GM21526 (cell line): ENCODE measurements at regions not wholly inside any gene's neighbourhood (a gene's known extent, or its start where the extent isn't known, plus 50 kb on each side); places are given as distances from the start of the nearest gene placed in this dataset.
"Not testable (repeated sequence)": the region's sequence is repeated elsewhere in the genome, so short reads cannot be mapped to it uniquely, and the experiment has no call there.

Source experiments
- ATAC-seq: cut with Tn5 transposase; IDR thresholded peaks from one replicate; pipeline ENCODE4 v1.9.1; 2021; ENCODE audit warnings: moderate library complexity; ENCODE audit not compliant: unreplicated experiment, low FRiP score

DNA sequence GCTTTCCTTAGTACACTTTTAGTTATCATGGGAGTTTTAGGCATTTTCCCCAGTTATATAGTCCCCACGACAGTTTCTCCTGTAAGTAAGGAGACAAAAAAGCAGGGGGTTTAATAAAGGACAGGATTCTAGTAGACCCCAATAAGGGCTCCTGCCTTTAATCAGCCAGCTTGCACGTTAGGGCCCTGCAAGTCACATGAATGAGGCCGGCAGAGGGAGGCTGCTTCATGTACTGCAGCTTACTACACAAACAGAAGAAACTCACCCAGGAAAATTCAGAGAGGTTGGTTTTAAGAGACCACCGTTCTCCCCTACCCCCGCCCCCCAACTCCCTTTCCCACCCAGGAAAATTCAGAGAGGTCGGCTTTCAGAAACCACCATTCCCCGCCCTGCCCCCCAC, 229.7 kb upstream of the MOCS1 start:
- ATAC-seq = no peak

DNA sequence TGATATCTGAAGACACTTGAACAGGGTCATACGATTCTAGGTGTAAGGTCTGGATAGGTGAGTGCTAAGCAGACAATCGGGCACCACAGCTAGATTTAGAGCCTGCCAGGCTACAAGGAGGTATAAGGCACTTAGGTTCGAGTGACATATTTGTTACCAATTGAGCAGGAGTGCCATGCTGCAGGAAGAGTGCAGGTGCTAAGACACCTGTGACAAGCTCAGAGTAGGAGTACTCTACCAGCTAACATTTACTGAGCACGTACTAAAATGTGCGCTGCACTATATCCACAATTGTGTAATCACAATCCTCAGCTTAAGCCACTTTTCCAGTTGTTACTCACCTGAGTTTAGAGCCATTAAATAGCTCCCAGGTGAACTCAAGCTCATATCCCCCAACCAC, 227.8 kb upstream of the MOCS1 start:
- no peak for ATAC-seq

DNA sequence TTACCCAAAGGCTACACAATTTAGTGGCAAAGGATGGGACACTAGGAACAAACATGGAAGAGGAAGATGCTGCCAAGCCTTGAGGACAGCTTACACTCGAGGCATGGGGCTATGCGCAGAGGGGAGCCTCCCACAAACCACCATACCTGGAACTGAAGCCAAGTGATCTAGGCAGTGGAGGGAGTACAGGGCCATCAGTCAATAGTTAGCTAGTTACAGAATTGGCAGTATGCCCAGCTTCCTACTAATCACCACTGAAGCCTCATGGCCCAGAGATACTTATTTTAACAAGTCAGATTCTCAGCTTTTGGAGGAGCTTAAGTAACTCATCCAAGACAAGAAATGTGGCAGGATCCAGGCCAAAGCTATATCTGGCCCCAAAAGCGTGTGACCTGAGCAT, 226.6 kb upstream of the MOCS1 start:
- ATAC-seq = no peak

DNA sequence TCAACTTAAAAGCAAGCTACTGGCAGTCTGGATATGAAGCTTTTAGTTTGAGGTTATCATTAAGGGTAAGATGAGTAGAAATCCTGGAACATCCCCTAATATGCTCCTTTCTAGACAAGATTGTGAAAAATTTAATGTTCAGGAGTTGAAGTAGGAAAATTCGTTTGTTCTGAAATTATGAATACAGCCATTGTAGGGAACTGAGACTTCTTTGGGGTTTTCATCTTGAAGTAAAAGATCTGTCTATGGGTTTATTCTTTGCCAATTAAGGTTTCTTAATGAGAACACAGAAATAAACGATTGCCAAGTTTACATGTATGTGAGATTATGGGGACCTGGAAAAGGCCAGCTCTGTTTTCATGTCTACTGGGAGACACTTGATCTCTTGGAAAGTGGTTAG, 225.6 kb upstream of the MOCS1 start:
- no peak for ATAC-seq

DNA sequence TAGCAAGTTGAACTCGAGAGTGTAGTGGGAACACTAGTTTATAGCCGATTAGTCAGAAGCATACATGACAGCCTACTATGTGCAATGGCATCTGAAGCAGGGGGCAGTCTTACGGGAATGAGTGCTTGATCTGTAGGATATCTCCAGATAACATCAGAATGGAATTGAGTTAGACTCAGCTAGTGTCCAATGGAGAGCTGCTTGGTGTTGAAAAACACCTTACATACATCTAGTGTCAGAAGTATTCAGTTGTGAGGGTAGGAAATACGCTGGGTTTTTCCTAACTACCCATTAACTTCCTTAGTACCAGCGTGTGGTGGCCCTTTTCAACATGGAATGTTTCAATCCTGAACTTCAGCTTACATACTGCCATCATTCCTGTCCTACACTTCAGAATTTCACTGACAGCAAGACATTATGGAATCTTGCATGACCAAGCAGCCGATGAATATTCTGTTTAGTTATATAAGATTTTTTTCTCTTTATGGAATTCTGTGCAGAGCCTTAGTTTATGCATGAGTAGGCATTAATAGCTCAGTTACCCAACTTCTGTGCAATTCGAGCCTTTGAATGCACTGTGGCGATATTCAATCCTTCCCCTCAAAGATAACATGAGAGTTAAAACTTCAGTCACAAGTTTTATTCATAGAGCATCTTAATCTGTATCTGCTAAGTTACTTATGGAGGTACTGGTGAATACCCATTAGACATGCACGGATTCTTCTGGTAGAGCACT, 218.6 kb upstream of the MOCS1 start:
- ATAC-seq = no peak

DNA sequence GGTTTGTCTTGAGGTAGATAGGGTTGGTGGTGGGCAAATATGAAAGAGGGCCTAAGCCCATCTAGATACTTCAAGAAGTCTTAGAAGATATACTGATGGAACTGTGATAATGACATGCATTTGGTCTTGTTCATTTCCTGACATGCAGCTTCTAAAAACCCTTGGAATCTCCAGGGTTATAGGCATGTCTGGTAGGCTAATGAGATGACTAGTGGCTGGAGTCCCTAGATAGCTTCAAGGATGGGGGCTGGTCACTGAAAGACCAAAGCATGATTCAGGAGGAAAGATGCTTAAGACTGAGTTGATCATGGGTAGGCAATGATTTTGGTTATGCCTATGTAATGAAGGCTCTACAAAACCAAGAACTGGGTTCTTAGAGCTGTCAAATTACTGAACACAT, 217.9 kb upstream of the MOCS1 start:
- ATAC-seq = no peak

DNA sequence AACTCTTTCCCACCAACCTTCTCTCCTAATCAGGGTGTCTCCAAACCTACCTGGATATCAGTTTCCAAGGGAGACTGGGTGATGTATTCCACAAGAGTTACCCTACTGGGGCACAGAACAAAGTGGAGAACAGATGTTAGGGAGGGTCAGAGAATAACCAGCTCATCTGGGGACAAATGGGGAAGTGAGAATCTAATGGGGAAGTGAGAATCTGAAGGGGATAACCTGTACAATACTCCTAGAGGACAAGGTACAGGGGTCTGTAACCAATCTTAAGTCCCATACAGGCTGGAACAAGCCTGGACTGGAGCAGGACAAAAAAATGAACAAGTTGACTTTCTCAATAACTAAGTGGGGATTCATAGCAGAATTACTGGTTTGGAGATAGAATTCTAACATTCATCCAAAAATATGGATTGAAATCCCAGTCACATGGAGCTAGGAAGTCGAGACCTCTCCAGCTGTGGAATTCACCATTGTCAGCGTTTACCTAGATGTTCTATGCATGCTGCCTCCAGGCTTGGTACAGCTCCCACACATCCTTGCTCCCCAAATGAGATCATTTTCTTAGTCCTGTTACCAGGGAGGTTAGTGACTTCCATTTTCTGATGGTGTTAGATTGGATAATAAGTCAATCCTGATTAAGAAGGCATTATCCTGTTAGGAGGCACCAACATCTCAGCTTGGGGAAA, 214.8 kb upstream of the MOCS1 start:
- peak; percentile 96 for ATAC-seq

DNA sequence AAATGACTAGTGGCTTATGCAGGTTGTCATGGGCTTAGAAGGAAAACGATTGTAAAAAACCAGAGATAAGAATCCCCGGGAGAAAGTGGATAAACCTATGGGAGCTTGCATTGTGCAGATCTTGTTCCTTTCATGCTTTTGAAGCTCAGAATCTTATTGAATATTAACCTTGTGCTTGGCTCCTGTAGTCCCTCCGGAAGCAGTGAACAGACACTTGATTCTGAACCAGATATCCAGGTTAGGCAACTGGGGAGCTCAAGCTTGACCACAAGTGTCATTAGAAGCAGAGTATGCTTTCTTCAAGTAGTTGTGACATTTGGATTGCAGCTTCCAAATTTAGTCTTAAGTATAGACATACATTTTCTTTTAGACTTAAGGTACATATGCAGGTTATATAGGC, 212.6 kb upstream of the MOCS1 start:
- ATAC-seq = no peak

DNA sequence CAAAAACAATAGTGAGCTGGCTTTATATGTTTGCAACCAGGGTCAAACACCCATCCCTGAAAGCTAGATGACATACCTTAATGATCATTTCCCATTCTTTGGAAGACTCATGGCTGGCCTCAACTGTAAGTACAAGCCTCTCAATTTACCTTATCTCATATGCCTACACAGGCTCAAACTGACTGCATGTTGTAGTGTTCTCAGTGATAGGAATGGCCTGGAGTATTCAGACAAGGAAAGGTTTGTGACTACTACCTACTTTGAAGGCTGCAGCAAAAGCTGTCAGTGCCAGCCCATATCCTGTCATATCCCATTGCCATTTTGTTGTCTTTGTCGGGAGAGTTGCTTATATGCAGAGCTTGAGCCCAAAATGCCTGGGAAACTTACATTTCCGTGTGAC, 205.2 kb upstream of the MOCS1 start:
- ATAC-seq = no peak

DNA sequence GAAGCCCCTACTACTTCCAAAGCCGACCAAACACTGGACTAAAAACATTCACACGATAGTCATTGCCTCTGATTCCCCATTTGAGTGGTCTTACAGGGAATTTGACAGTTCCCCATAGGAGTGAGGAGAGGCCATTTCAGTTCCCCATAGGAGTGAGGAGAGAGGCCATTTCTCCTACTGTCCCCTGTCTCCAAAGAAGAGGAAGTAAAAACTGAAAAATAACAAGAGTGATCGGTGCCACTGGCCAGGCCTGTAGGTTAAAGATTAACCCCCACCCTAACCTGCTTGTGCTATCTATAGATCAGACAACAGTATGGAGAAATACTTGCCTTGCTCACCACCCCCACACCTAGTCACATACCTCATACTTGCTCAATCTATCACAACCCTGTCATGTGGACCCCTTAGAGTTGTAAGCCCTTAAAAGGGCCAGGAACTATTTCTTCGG, 204.0 kb upstream of the MOCS1 start:
- no peak for ATAC-seq

DNA sequence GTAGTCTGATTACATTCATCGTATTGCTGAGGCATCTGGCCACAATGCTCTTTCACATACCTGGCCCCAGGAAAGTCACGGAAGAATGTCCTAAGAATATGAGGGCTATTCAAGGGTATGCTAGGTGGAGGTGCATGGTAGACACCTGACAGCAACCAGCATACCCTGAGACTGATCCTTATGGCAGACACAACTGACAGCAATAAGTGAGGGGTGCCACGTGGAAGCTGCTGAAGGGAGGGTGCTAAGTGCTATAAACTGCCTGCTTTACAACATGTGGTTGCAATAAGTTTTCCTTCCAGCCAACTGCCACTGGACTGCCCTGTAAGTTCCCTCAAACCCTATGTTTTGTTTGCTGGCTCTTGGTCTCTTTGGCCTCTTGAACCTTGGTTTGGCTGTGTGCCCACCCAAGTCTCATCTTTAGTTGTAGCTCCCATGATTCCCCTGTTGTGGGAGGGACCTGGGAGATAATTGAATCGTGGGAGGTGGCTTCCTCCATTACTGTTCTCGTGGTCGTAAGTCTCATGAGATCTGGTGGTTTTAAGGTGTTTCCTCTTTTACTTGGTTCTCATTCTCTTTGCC, 201.3 kb upstream of the MOCS1 start:
- ATAC-seq = no peak

DNA sequence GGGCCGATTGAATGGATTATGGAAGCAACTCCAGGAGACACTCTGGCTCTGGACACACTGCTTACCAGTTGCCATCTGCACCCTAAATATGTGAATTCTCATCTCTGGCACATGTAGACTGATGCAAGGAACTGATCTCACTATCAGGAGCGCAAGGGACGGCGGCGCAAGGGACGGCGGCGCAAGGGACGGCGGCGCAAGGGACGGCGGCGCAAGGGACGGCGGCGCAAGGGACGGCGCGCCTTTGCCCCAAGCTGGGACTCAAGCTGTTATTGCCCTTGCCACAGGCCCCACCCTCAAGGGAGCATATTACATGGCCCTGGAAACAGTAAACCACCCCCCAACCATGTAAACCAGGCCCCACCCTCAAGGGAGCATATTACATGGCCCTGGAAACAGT, 199.7 kb upstream of the MOCS1 start:
- not testable (repeated sequence) for ATAC-seq

DNA sequence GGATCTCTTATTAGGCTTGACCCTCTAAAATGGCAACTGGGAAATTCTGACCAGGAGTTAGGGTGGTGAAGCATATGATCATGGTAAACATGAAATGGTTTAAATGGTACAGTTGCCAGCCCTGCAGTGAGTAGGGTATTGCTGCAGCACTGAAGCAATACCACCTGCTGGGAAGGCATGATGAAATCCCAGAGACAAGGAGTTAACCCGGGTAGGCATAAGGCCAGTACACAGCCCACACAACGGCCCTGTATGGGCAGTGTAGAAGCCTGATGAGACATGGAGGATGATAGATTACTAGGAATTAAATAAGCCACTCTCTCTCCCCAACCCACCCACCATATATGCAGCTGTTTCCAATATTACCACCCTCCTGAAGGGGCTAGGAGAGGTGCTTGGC, 197.4 kb upstream of the MOCS1 start:
- no peak for ATAC-seq

DNA sequence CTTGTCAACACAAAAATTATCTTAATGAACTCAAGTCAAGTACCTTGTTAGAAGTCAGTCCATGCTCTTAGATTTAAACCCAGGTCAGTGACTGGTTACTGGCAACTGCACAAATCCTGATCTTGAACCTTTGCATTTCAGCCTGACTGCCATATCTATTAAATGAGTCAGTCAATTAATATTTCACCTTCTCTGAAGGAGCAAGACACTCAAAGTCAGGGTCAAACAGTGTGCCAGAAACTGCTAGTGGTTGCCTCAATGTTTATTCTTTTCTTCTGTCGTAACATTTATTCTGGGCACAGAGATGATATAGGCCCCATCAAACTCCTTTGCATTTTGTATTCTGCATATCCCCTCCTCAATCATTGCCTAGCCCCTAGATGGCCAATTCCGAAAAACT, 193.9 kb upstream of the MOCS1 start:
- no peak for ATAC-seq

DNA sequence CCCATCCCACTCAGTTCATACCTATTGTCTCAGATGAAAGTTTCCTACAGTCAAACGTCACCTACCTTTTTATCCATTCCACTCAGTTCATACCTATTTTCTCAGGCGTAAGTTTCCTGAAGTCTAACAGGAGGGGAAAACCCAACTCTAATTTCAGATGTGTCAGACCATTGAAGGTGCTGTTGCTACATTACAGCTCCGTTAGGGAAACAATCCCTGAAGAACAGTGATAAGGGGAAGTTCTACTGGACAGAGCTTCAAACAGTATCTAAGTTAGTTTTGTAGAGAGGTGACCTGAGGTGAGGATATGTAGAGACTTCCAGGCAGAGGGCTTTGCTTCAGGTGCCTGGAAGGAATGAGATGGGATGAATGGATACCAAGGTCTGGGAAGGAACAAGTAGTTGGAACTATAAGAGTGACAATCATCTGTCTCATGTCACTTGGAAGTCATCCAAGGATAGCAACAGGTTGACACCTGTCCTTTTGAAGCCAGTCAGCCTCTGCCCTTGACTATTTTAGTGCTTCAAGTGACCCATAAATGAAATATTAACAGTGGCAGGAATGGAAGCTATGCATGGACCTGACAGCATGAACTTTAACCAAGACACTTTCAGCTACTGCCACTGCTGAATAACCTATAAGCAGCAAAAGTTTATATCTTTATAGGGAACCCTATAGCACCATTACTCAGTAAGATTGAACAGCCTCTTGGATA, 191.6 kb upstream of the MOCS1 start:
- ATAC-seq = no peak

DNA sequence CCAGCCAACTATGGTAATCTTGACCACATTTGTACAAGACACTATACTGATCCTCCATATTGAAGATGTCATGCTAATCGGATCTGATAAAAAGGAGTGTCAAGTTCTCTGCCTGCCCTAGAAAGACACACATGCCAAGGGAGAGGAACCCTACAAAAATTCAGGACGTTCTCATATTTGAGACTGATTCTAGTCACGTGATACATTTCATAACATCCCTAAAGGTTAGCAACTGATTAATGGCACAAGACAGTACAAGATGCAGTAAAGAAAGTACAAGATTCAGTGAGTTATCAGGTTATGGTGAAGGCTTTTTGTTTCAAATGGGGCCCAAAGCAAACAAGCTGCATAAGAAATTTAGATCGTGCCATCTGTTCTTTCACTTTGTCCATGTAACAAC, 190.7 kb upstream of the MOCS1 start:
- ATAC-seq = no peak

DNA sequence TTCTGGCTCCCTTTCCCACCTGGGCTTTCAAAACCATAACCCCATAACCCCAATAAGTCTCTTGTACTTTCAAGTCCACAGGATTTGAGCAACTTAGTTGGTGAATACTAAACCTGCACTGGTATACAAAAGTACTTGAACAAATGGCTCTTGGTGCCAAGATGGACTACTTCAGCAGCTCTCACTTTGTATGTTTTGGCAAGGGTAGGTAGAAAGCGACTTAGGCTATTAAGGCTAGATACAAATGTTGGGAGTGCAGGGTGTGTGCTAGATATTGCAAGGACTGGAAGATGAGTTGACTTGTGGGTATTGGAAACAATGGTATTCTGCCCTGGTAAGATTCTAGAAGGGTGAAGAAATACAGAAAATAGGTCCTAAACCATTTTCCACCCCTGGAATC, 182.6 kb upstream of the MOCS1 start:
- ATAC-seq = no peak

DNA sequence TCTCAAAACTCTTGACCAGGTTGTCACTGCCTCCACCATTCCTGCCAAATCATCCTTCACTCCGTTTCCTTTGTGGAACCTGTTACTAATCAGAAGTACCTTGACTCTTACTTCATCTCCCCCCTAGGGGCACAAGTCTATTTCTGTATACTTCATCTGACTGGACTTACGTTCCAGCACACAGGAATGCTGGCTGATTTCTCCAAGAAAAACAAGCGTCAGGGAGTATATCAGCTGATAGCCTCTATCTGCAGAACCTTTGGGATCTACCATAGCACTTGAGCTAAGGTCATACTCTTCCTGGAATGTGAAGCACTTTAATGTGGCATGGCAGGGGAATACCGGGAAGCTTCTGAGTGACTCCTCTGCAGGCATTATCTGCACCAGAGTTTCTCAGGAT, 178.1 kb upstream of the MOCS1 start:
- ATAC-seq = no peak

DNA sequence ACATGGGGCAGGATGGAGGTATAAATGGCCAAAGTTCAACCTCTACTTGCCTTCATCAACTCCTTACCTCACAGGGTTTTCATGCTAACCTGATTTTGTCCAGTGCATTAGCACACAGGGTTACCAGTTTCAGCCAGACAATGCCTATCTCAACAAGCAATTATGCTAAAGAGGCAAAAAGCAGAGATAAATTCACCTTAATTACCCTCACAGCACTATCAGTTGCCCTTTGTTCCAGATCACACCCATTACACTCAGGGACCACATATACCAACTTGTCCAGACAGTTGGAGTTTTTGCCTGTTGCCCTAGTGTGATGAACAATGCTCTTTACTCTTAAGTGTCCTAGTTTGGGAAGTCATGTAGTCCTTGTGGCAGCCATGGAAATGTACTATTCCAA, 174.5 kb upstream of the MOCS1 start:
- ATAC-seq = no peak

DNA sequence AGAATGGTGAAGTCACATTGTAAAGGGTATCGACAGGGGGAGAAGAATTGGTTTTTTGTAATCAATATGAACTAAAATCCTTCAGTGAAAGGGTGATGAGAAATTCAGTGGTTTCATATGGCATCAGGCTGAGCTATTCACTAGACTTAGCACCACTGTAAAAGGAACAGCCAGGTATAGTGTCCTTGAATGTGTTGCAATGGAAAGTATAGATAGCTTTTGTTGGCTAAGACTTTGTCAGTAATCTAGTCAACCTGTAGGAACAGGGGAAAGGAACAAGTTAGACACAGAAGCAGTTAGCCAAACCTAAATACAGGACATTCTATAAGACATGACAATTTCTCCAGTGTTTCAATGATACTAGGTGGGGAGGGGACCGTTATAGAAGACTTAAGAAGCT, 172.6 kb upstream of the MOCS1 start:
- ATAC-seq = no peak

DNA sequence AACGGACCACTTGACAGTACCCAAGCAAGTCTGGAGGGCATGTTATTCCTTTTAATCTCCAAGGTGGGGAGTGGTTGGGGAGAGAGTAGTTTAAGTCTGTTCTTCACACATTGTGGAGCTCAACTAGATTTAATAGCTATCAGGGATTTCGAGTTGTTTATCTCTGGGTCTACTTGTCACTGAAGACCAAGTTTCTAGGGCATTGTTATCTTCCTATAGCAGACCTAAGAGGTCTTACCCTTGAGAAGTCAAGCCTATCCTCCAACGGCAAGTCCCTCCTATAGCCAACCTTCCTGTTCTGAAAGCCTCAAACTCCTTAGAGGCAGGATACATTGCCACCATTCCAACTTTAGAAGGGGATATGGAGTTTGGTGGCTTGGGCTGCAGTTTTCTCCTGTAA, 164.5 kb upstream of the MOCS1 start:
- no peak for ATAC-seq
